GM19324 (cell line): ENCODE measurements at regions not wholly inside any gene's neighbourhood (a gene's known extent, or its start where the extent isn't known, plus 50 kb on each side); places are given as distances from the start of the nearest gene placed in this dataset.

Experiments
- ATAC-seq: cut with Tn5 transposase; IDR thresholded peaks from one replicate; pipeline ENCODE4 v1.9.1; 2021; ENCODE audit warnings: mild to moderate bottlenecking, moderate library complexity; ENCODE audit not compliant: unreplicated experiment, low FRiP score

- no peak for ATAC-seq
These were observed 221.7 kb downstream of the SOX11 start for GRCh38 chr2:5913711-5914395.

DNA sequence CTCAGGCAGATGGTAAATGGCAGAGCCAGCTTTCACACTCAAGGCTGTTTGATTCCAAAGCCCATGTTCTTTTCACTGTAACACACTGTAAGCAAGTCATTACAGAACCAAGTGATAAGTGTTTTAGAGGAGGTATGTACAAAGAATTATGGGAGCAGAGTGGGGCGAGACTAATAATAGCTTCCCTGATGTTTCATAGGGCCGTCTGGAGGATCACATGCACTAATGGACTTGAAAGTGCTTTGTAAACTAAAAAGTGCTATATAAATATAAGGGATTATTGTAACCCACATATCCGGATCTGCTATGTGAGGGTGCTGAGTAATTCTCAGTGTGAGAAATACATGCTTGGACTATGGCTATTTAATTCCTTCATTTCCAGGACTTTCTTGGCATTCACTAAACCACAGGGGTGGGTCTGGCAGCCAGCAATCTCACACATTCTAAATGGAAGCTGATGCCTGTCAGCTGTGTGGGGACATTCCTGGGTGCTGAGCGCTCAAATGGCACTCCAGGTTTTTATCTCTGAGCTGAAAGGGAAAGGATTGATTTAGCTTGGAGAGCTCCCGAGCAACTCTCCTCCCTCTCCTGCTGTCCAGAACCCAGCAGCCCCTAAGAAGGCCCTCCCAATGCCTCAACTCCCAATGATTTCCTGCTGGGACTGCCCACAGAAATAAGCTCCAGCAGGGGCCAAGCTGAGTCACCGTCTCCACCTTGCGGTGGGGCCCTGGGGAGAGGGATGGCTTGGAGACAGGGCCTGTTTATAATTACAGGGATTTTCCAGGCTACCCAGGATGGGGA lies 222.8 kb downstream of the SOX11 start:
- no peak for ATAC-seq

DNA sequence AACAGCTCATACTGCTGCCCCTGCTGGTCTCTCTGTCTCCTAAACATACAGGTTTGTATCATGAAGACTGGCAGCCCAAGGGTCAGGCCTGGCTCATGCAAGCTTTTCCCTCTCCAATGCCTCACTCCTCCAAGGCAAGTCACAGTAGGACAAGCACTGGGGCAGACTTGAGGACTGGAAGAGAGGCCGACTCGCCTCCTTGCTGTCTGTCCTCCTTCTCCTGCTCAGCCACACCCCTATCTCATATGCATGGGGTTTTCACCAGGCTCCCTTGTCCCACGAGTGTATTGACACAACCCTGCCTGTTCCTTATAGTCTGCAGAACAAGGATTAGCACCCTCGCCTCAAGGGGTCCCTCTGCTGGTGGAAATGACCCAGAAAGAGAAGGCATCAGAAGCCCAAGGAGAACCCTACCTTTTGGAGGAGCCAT lies 223.7 kb downstream of the SOX11 start:
- ATAC-seq = no peak

GRCh38 chr2:5921081-5921642 lies 229.0 kb downstream of the SOX11 start:
- ATAC-seq = no peak

DNA sequence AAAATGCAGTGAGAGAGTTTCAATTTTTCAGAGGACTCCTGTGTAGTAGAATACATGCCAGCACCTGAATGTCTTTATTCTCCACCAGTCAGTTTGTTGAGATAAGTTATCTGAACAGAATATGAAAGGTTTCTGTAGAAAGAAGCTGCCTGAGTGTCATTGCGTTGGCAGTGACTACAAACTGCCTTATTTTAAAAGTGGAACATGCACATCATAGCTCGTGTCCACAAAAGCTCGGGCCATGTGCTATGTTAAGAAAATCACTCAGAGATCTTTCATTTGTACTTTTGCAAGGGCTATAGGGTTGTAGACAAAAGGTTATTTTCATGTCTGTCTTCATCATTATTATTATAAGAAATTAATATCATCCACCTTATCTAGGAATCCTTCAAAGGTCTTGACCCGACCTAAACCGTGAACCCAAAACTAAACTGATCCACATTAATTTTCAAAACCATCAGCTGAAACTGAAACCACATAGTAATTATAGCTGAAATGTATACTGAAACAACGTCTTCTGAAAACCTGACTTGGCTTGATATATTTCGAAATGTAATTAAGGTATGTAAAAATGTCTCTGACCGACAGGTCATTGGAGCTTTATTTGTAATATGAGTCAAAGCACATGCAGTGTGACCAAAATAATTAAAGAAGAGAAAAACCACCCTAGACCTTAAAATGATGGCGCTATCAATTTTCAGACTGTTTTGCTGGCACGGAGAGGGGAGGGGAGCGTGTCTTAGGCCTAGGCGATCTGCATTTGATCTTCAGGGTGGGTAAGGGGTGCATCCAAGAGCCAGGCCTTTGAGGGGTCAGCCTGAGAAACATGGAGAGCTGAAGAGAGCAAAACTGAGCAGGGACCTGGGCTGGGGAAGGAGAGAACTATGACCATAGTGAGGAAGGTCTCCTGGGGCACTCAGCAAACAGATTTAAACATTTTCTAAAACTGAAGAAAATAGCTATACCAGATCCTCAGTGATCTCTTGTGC lies 232.1 kb downstream of the SOX11 start:
- no peak for ATAC-seq

- no peak for ATAC-seq
These were observed 233.4 kb downstream of the SOX11 start for GRCh38 chr2:5925604-5926003.

GRCh38 chr2:5926871-5927512 lies 234.8 kb downstream of the SOX11 start:
- no peak for ATAC-seq

DNA sequence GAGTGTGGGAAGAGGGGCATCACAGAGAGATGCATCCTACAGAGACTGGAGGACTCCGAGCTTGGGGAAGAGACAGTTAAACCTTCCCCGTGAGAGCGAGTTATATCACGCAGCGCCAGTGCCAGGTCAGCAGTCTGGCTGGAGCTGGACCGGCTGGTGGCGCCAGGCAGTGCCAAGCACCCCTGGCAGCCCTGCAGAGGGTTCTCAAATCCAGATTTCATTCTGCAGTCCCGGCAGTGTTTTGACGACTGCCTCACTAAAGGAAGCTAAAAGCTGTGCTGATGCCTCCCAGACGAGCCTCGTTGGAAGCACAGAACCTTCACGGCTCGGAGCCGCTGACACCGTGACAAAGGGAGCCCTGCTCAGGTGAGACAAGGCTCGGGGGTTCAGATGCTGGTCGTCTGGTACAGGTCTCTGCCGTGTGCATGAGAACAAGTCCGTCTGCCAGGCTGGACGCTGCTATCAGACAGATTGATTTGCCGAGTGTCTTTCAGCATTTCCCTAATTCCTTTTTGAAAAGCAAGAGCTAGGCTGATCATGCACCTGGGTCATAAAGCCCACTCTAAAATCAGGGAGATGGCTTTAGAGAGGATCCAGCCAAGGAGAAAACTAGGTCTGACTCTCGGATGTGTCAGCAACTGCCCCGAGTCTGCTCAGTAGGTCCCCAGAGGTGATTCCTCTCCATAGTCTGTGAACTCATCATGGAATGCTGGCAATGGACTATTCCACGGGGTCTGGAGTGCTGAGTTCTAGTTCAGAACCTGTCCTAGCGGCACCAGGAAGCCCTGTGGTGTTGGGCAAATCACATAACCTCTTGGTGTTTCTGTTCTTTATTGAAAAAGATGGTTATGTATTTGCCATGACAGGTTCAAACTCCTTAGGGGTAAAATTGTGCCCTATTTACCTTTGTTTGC lies 240.6 kb downstream of the SOX11 start:
- ATAC-seq = no peak

DNA sequence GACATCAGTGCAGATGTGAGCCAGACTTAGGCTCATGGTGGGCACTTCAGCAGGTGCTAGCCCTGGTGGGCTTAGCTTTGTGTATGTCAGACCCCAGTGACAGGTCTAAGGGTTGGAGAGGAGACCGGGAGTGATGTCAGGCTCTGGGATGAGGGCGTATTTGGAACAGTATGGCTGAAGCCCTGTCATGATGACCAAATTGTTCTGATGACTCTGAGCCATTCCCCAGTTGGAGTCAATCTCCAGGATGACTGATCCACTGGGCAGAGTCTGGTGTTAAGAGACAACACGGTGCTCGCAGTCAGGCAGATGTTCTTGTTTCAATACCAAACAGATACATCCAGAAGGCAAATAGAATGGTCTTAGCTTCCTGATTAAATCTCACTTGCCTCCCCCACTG lies 241.5 kb downstream of the SOX11 start:
- ATAC-seq = no peak

DNA sequence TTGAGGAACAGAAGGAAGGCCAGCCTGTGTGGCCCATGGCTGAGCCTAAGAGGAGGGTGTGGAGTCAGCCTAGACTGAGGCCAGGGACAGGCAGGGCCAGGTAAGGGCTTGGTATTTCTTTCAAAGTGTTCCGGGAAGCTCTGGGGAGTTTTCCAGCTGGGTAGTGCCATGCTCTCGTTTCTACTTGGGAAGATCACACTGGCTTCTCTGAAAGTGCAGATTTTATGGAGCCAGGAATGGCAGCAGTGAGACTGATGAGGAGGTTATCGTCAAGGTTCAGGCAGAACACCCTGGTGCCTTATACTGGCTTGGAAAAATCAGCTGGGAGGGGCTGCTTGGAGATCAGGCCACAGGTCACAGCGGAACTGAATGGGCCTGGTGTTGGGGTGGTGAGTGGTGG lies 245.1 kb downstream of the SOX11 start:
- no peak for ATAC-seq

GRCh38 chr2:5937851-5938565 lies 245.8 kb downstream of the SOX11 start:
- ATAC-seq = no peak

DNA sequence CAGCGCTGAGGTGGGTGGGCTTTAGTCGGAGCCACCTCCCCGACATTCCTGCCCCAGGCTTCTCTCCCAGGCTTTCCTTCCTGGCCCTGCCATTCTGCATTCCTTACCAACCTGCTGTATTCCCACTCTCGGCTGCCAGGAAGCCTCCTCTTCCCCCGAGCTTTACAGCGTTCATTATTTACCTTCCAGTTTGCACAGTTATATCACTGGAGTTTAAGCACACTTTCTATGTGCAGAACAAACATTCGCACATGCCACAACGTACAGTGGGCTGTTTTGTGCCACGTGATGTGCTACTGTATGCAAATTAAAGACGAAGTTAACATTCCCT lies 246.3 kb downstream of the SOX11 start:
- ATAC-seq = no peak

DNA sequence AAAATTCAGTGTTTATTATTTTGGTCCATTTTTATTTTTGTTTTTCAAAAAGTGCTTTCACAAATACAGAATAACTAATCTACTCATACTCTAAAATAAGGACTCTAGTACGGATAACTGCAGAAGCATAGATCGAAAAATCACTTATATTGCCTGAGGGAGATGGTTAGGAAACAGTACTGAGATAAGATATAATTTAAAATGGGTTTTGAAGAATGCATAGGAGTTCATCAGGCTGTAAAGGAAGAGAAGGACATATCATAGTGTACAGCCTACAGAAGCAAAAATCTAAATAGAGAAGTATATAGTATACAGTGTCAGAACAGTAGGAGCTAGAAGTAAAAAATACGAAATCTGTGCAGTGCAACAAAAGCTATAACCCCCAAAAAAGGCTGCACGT lies 247.4 kb downstream of the SOX11 start:
- no peak for ATAC-seq

- ATAC-seq = no peak
These were observed 248.7 kb downstream of the SOX11 start for GRCh38 chr2:5940596-5941535.

DNA sequence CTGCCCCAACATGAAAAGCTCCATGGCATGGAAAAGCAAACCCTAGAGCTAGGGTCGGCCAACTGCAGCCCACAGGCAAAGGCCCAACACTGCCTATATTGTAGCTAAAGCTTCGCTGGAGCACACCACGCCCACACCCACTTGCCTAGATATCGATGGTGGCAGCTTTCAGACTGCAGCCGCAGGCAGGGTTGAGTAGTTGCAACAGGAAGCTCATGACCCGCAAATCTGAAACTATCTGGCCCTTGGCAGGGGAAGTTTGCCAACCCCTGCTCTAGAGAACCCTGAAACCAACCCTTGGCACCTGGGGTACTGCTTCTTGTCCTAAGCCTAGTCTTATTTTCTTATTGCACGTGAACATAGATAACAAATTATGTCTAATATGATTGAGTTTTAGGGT lies 250.0 kb downstream of the SOX11 start:
- no peak for ATAC-seq

GRCh38 chr2:5945742-5946141 lies 253.6 kb downstream of the SOX11 start:
- no peak for ATAC-seq
